ENCODE measurements at regions not wholly inside any gene's neighbourhood (a gene's known extent, or its start where the extent isn't known, plus 50 kb on each side); places are given as distances from the start of the nearest gene placed in this dataset.

GRCh38 chr15:97791824-97792792 is 168.4 kb upstream of the ARRDC4 start:
- WGBS, 2 donors = 58 to 68% methylated on average over 17 of the region's 17 CpGs
- ATAC-seq (ENCODE audit: insufficient read depth, low FRiP score) (no peak), DNase-seq (peak; percentile 70 to 83 (median 83))
- Histone ChIP-seq H3K27me3 (ENCODE audit: control insufficient read depth in 3 of 3, insufficient read depth in 3 of 3, low read length in 2 of 3) (no peaks in the 10 kb centered on the region), H3K4me3 (no peak overlapping the region), H3K4me1 (ENCODE audit: control insufficient read depth in 5 of 5, insufficient read depth in 5 of 5, low read length in 5 of 5) (peaks cover 0 to 12% (median 0%) of the 10 kb centered on the region in 5 donors), H3K27ac (ENCODE audit: low read depth in 1 of 2, low read length in 1 of 2) (no peak overlapping the region), H3K9ac (ENCODE audit: insufficient read depth in 1 of 2, low read length in 2 of 2) (no peak overlapping the region), H3K9me3 (ENCODE audit: control insufficient read depth in 4 of 4, insufficient read depth in 3 of 4, low read length in 3 of 4) (peaks cover 0 to 5% (median 0%) of the 10 kb centered on the region in 4 donors), H3K36me3 (ENCODE audit: control insufficient read depth in 4 of 4, insufficient read depth in 4 of 4, low read length in 4 of 4) (no peaks in the 10 kb centered on the region)
- no peak for TF ChIP-seq CTCF (IDR thresholded peaks at IDR 0.05; ENCODE audit: control extremely low read depth, extremely low read depth)

GRCh38 chr15:97804950-97805349 is 155.6 kb upstream of the ARRDC4 start:
- Histone ChIP-seq H3K9me3 (ENCODE audit: control insufficient read depth in 4 of 4, insufficient read depth in 3 of 4, low read length in 3 of 4) (no peaks in the 10 kb centered on the region), H3K36me3 (ENCODE audit: control insufficient read depth in 4 of 4, insufficient read depth in 4 of 4, low read length in 4 of 4) (no peaks in the 10 kb centered on the region), H3K9ac (ENCODE audit: insufficient read depth in 1 of 2, low read length in 2 of 2) (no peak overlapping the region), H3K27me3 (ENCODE audit: control insufficient read depth in 3 of 3, insufficient read depth in 3 of 3, low read length in 2 of 3) (no peaks in the 10 kb centered on the region), H3K27ac (ENCODE audit: low read depth in 1 of 2, low read length in 1 of 2) (no peak overlapping the region), H3K4me1 (ENCODE audit: control insufficient read depth in 5 of 5, insufficient read depth in 5 of 5, low read length in 5 of 5) (no peaks in the 10 kb centered on the region), H3K4me3 (no peak overlapping the region)
- DNase-seq = no peak
- ATAC-seq (ENCODE audit: insufficient read depth, low FRiP score) = no peak
- 69 to 71% methylated on average over 3 of the region's 3 CpGs for WGBS, 2 donors
- no peak for TF ChIP-seq CTCF (IDR thresholded peaks at IDR 0.05; ENCODE audit: control extremely low read depth, extremely low read depth)

- no peak for TF ChIP-seq CTCF (IDR thresholded peaks at IDR 0.05; ENCODE audit: control extremely low read depth, extremely low read depth)
- no peak for DNase-seq
- no peaks in the 10 kb centered on the region for H3K4me1 ChIP-seq (ENCODE audit: control insufficient read depth in 5 of 5, insufficient read depth in 5 of 5, low read length in 5 of 5)
- H3K4me3 ChIP-seq = no peak overlapping the region
- no peak overlapping the region for H3K9ac ChIP-seq (ENCODE audit: insufficient read depth in 1 of 2, low read length in 2 of 2)
- no peaks in the 10 kb centered on the region for H3K36me3 ChIP-seq (ENCODE audit: control insufficient read depth in 4 of 4, insufficient read depth in 4 of 4, low read length in 4 of 4)
- no peak for ATAC-seq (ENCODE audit: insufficient read depth, low FRiP score)
- H3K27ac ChIP-seq (ENCODE audit: low read depth in 1 of 2, low read length in 1 of 2) = no peak overlapping the region
- 79 to 84% methylated on average over 6 of the region's 6 CpGs for WGBS, 2 donors
- H3K27me3 ChIP-seq (ENCODE audit: control insufficient read depth in 3 of 3, insufficient read depth in 3 of 3, low read length in 2 of 3) = no peaks in the 10 kb centered on the region
- peaks cover 0 to 7% (median 2%) of the 10 kb centered on the region in 4 donors for H3K9me3 ChIP-seq (ENCODE audit: control insufficient read depth in 4 of 4, insufficient read depth in 3 of 4, low read length in 3 of 4)
These were observed 153.7 kb upstream of the ARRDC4 start for GRCh38 chr15:97806766-97807165.

All from lung (tissue), 11 donors.